IPS-NIHi11 (cell line): ENCODE measurements at regions not wholly inside any gene's neighbourhood (a gene's known extent, or its start where the extent isn't known, plus 50 kb on each side); places are given as distances from the start of the nearest gene placed in this dataset.

Source experiments
- DNase-seq: peaks from one replicate; pipeline ENCODE4 v3.0.0; 2012; ENCODE audit warnings: mixed read lengths, low spot score

GRCh38 chr10:28962768-28963167 lies 285.4 kb downstream of the BAMBI start:
- no peak for DNase-seq

DNA sequence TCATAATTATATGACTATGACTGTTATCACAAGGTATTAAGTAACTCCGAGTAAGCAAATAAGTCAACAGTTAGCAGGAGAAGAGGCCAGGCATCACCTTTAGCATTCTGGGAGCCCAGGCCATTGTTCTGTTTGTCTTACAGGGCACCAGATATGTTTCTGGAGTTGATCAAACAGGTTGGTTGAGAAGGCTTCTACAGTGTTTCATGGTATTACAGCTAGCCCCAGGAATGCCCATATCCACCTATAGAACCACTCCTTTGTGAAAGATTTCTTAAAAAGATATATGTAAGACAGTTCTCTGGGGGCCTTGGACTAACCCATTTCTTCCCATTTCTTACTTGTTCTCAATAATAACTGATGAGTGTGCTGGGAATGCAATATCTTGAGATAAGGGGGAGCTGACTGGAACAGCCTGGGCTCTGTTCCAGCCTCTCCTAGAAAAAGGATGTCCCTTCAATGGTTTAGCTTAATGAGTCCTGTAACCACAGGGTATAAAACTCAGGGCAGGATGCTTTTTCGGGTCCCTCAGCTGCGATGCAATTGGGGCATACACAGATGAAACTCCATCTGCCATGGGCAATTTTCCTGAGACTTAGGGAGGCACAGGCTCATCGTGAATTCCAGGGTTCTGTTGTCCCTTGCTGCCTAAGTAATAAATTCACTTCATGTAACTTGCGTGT lies 286.4 kb downstream of the BAMBI start:
- no peak for DNase-seq

DNA sequence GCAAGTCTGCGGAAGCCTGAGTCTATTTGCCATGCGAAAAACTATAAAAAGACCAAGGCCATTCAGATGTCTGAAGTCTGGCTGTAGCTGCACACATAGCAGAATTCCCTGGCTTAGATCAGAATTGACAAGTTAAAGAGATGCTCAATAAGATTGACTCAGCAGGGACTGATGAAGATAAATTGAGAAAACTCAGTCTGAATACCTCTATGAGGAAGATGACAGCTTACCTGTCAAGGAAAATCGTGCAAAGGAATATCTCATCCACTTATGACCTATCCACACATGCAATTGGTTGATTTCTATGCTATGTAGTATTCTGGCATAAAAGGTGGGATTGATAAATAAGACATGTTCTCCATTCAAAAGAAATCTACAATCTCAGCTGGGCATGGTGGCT lies 288.6 kb downstream of the BAMBI start:
- no peak for DNase-seq

DNA sequence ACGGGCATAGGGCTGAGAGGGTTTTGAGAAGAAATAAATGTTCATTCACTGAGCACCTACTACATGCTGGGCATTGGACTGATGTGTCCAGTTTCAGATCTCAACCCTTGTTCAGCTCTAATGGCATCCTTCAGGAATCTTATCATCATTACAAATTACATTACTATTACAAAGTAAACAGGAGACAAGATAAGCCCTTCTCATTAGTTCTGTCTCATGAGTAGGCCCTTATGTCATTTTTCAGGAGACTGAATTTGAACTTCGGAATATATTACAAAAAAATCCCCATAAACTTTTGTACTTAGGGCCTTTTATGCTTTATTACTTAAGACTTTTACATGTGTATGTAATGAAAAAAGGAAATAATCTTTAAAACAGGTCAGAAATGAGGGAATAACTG lies 289.7 kb downstream of the BAMBI start:
- no peak for DNase-seq

GRCh38 chr10:28969413-28969812 lies 292.1 kb downstream of the BAMBI start:
- no peak for DNase-seq

GRCh38 chr10:28970231-28970630 lies 292.9 kb downstream of the BAMBI start:
- DNase-seq = no peak

GRCh38 chr10:28971255-28971654 lies 293.9 kb downstream of the BAMBI start:
- DNase-seq = no peak

DNA sequence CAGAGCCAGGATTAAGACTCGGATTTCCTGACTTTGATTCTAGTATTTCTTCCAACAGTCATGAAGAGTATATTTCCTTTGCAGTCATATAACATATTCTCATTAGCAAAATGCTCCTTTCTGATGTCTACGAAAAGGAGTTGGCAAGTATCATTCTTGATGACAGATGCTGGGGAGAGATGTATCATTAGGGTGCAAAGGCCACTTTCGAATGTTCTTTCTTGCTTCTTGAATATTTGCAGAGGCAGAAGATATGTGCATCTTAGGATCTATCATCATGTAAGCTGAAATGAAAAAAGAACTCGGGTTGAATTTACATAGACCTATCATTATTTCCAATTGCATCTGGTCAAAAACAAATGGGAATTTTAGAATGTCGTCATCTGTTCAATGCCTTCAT lies 294.4 kb downstream of the BAMBI start:
- no peak for DNase-seq

DNA sequence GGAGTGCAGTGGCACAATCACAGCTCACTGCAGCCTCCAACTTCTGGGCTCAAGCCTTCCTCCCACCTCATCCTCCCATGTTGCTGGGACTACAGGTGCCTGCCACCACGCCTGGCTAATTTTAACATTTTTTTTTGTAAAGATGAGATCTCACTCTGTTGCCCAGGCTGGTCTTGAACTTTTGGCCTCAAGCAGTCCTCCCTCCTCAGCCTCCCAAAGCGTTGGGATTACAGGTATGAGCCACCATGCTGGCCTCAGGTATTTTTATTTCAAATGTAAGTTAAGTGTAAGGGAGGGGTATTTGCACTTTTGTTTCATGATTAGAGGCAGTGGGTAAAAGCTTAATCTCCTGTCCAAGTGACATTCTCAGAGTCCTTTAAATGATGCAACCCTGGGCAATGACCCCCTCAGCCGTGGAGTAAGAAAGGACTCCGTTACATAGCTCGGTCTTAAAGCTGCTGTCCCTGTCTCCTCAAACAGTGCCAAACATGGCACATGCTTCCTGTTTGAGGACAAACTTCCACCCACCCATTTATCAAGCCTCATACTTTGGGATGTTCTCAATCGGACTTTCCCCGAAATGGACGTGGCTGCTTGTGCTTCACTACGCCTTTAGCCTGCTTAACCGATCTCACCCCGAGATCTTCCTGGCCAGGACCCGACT lies 296.1 kb downstream of the BAMBI start:
- no peak for DNase-seq

DNA sequence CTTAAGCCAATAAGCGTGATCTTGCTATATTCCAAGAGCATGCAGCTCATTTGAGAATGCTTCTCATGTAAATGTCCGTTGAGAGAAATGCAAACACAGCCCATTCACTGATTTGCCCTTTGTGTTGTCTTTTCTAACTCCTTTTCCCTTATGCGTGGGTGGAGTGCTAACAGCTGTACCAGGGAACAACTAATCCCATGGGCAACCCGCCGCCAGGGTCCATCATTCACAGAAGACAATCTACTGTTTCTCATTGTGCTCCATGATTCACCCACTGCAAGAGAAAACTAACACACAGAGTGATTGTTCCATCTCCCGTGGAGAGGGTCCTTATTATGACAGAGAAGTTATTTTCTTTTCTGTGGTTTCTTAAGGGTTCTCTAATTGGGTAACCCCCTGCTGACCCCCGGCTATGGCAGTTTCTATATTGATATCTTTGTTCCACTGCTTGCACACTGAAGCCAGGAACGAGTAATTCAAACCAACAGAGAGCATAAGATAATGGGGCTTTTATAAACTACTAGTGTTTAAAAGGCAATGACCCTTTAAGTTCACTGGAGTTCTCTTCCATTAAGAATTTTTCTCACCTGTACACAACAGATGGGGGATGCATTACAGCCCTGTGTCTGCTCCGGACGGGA lies 298.7 kb downstream of the BAMBI start:
- DNase-seq = no peak

- no peak for DNase-seq
These were observed 300.2 kb downstream of the BAMBI start for GRCh38 chr10:28977518-28977917.

GRCh38 chr10:28980264-28980663 lies 302.9 kb downstream of the BAMBI start:
- no peak for DNase-seq

DNA sequence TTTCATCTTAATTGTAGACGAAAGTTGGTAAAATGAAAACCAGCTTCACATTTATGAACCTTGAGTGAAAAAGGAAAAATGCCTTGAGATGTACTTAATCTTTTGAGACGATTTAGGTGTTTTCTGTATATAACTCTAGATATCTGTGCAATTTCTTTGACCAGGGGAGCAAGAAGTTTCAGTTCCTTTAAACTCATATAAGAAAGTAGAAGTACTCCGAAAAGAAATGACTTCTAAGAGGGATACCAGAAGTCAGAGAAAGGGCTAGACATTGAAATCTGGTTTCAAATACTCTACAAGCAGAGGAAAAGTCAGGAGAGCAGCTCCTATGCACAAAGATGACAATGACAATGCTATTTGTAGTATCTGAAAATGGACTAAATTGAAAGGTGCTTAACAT lies 303.7 kb downstream of the BAMBI start:
- no peak for DNase-seq

GRCh38 chr10:28982974-28983373 lies 305.7 kb downstream of the BAMBI start:
- no peak for DNase-seq

DNA sequence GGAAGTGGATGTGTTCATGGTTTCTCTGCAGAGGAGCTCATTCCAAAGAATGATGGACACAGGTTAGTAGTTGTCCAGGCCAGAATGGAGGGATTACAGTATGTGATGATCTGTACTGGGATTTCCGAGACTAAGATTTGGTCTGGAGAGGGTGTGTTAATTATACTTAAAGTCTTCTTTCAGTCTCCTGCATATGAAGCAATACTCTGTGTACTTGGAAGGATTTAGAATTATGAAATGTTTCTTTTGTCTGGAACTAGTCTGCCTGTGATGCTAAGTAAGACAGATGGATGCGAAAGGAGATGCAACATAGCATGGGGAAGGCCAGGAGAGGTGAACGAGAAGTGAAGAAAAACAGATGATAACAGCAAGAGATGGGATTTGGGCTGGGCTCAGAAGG lies 305.1 kb upstream of the LYZL1 start:
- DNase-seq = no peak

DNA sequence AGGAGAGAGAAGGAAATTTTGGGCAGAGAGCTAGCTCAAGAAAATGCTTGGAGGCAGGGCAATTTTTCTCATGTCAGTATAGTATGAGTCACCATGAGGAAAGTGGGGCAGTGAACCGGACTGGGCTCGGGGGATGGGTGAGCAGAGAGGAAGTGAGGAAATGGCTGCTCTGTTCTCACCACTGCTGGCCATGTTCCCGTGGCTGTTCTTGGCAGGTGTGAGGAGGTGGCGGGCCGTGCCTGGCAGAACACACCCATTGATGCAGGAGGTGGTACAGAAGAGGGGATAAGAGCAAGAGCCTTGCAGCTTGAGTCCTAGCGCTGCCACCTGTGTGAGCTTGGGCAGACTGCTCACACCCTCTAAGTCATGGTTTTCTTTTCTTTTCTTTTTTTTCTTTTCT lies 304.4 kb upstream of the LYZL1 start:
- DNase-seq = no peak

DNA sequence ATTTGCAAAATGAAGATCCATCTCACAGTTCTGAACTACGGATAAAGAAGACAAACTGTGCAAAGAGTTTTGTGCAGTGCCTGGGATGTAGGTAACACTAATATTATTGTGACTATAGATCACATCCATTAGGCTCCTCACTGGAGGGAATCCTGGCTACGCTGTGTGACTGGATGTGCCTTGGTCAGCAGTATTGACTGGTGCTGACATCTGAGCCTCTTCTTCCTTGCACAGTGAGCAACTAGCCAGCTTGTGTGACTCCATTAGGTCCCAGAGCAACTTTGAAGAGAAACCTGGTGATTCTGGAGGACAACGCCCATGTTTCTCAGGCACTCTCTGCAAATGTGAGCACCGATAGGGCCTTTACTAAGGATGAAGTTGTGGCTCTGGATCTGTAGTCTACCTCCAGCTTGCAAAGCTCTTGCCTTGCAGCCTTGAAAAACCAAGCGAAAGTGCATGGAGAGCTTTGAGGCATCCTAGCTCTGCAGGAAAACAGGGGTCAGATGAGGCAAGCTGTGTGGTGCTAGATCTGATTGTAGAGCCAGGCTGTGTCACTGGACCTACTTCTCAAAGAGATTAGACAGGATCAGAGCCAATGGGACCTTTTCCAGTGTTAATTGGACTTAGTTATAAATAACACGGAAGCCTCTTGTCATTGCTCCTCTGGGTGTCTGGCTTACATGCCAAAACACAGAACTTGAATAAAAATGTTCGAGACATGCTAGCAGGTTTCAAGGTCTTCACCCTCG lies 303.6 kb upstream of the LYZL1 start:
- DNase-seq = no peak

DNA sequence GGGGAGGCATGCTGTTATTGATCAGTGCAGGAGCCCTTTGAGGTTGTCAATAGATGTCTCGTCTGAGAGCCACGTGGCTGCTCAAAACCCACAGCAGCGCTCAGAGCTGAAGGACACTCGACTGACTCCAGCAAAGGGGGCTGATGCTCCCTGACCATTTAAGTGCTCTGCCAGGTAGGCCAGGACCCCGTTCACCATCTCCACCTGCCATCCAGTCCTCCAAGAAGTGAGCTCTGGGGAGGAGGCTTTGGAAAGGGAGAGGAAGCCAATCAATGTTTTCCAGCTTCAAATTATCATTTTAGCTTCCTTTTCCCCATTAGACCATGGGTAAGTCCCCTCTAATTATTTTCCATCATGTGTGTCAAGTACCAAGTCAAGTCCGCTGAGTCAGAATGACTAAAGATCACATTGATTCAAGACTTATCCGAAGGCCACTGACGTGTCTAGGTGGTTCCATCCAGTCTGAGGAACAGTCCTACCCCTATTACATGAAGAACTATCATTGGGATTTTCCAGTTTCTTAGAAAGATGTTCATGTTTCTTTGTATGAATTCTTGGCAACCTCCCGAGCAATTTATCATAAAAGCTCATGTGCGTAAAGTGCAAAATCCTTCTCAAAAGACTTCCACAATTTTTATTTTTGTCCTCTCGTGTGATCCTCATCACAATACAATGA lies 302.6 kb upstream of the LYZL1 start:
- no peak for DNase-seq

DNA sequence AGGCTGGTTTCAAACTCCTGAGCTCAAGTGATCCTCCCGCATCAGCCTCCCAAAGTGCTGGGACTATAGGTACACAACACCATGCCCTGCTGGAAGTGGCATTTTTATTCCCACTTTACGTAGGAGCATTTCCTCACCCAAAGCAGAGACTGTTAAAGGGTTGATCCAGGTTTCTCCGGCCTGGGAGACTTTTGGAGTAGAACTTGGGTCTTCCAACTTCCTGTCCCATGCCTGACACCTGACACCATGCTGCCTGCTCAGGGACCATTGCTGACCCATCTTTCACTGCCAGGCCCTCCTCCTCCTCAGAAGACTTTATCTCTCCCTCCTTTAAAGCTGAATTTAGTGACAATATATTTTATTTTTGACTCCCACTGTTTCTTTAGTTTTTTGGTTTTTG lies 302.0 kb upstream of the LYZL1 start:
- DNase-seq = no peak

DNA sequence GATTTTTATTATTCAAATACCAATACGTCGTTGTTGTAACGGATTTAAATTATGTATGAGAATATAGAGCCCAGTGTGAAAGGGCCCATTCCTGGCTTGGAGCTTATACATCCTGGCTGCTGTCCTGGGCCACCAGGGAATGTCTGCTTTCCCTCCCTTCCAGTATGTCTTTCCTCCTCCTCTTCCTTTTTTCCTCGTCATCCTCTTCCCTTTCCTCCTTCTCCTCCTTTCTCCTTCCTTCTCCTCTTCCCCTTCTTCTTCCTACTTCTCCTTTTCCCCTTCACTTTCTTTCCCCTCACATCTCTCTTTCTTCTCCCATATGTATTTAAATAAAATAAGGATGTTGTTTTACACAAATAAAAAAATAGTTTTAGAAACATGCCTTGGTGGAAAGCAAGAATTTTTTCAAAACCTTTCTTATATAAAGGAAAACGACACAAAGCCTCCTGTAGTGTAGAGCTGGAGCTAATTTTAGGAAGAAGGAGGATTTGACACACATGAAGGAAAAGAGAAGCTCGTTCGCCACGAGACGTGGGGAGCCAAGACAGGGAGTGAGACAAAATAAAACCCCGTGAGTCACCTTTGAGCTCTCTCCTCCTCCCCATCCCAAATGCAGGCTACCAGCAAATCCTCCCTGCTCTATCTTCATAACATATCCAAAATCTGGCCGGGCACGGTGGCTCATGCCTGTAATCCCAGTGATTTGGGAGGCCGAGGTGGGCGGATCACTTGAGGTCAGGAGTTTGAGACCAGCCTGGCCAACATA lies 301.1 kb upstream of the LYZL1 start:
- no peak for DNase-seq

DNA sequence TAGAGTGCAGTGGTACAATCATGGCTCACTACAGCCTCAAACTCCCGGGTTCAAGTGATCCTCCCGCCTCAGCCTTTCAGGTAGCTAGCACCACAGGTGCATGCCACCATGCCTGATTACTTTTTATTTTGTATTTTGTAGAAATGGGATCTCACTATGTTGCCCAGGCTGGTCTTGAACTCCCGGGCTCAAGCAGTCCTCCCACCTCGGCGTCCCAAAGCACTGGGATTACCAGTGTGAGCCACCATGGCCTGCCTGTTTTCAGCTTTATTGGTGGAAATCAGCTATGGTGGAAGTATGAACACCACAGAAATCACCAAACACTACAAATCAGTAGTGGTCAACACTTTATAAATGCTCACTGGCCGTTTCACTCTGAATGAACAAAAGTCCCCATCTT lies 299.9 kb upstream of the LYZL1 start:
- no peak for DNase-seq
